GM21447 (cell line): ENCODE measurements at regions not wholly inside any gene's neighbourhood (a gene's known extent, or its start where the extent isn't known, plus 50 kb on each side); places are given as distances from the start of the nearest gene placed in this dataset.

Experiments
- ATAC-seq: cut with Tn5 transposase; IDR thresholded peaks from one replicate; pipeline ENCODE4 v1.9.1; 2021; ENCODE audit not compliant: unreplicated experiment

GRCh38 chr19:33898062-33898677, 101.5 kb downstream of the KCTD15 start:
- ATAC-seq, result no peak

GRCh38 chr19:33900817-33901216, 104.1 kb downstream of the KCTD15 start:
- ATAC-seq, result no peak

- ATAC-seq, result no peak
These were observed 105.7 kb downstream of the KCTD15 start for GRCh38 chr19:33902395-33902794.

- ATAC-seq, result no peak
These were observed 106.3 kb downstream of the KCTD15 start for GRCh38 chr19:33902802-33903488.

- no peak for ATAC-seq
These were observed 106.8 kb downstream of the KCTD15 start for GRCh38 chr19:33903489-33903850.

- ATAC-seq, result no peak
These were observed 108.0 kb downstream of the KCTD15 start for GRCh38 chr19:33904681-33905080.

GRCh38 chr19:33905473-33905936, 108.8 kb downstream of the KCTD15 start:
- ATAC-seq, result no peak

GRCh38 chr19:33905937-33906577, 109.4 kb downstream of the KCTD15 start:
- no peak for ATAC-seq

- no peak for ATAC-seq
These were observed 110.1 kb downstream of the KCTD15 start for GRCh38 chr19:33906578-33907335.

GRCh38 chr19:33910922-33911321, 114.3 kb downstream of the KCTD15 start:
- no peak for ATAC-seq

- ATAC-seq, result no peak
These were observed 117.9 kb downstream of the KCTD15 start for GRCh38 chr19:33914599-33914998.

GRCh38 chr19:33916792-33917191, 120.1 kb downstream of the KCTD15 start:
- no peak for ATAC-seq

GRCh38 chr19:33919291-33919690, 122.6 kb downstream of the KCTD15 start:
- ATAC-seq, result no peak

GRCh38 chr19:33921165-33921564, 124.5 kb downstream of the KCTD15 start:
- no peak for ATAC-seq

- ATAC-seq, result no peak
These were observed 129.6 kb downstream of the KCTD15 start for GRCh38 chr19:33926306-33926705.

- no peak for ATAC-seq
These were observed 131.3 kb downstream of the KCTD15 start for GRCh38 chr19:33927789-33928457.

GRCh38 chr19:33928458-33928950, 131.8 kb downstream of the KCTD15 start:
- no peak for ATAC-seq

- ATAC-seq, result no peak
These were observed 137.3 kb downstream of the KCTD15 start for GRCh38 chr19:33933931-33934330.

GRCh38 chr19:33938821-33939220, 142.2 kb downstream of the KCTD15 start:
- no peak for ATAC-seq

GRCh38 chr19:33941133-33941532, 144.5 kb downstream of the KCTD15 start:
- ATAC-seq, result no peak
